GM12874 (cell line): ENCODE measurements at regions not wholly inside any gene's neighbourhood (a gene's known extent, or its start where the extent isn't known, plus 50 kb on each side); places are given as distances from the start of the nearest gene placed in this dataset.

Experiments used
- TF ChIP-seq, protein P1 (sequence below): IDR thresholded peaks from 2 replicates; pipeline ENCODE4 v1.5.1; 2011; ENCODE audit warnings: low read depth, mild to moderate bottlenecking, control low read depth, low read length, moderate library complexity; ENCODE audit not compliant: insufficient read depth

DNA sequence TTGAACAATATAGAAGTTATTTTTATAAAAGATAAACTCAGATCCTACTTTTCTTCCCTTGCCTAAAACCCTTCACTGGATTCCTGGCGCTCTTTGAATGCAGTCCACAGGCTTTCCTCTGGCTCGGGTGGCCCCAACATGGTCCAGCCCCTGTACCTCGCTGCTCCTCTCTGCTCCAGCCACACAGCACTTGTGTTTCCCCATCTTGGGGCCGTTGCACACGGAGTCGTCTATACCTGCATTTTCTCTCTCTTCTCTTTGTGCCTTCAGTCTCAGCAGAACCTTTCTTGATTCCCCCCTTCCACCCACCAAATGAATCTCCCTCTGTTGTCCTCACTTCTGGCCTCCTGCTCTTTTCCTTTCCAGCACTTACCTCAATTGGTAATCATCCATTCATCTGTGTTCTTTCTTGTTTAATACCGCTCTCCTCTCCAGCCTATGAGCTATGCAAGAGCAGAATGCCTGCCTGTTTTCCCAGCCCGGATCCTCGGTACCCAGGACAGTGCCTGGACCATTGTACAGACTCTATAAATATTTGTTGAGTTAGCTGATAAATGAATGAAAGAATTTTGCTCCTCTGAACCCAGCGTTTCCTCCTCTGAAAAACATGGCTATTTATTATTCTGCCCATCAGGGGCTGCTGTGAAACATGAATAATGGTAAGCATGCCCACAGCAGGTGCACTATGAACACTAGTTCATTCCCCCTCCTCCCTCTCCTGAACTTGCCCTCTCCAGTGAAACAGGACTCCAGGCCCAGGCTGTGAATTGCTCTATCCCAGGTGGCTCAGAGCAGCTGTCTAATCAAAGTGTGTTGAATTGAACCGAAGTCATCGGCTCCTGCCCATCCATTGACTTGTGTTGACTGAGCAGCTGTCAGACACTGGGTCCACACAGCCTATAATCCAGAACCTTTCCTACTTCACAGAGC, 266.9 kb downstream of the PTPRU start:
- TF ChIP-seq, protein P1, sequence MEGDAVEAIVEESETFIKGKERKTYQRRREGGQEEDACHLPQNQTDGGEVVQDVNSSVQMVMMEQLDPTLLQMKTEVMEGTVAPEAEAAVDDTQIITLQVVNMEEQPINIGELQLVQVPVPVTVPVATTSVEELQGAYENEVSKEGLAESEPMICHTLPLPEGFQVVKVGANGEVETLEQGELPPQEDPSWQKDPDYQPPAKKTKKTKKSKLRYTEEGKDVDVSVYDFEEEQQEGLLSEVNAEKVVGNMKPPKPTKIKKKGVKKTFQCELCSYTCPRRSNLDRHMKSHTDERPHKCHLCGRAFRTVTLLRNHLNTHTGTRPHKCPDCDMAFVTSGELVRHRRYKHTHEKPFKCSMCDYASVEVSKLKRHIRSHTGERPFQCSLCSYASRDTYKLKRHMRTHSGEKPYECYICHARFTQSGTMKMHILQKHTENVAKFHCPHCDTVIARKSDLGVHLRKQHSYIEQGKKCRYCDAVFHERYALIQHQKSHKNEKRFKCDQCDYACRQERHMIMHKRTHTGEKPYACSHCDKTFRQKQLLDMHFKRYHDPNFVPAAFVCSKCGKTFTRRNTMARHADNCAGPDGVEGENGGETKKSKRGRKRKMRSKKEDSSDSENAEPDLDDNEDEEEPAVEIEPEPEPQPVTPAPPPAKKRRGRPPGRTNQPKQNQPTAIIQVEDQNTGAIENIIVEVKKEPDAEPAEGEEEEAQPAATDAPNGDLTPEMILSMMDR, result no peak

DNA sequence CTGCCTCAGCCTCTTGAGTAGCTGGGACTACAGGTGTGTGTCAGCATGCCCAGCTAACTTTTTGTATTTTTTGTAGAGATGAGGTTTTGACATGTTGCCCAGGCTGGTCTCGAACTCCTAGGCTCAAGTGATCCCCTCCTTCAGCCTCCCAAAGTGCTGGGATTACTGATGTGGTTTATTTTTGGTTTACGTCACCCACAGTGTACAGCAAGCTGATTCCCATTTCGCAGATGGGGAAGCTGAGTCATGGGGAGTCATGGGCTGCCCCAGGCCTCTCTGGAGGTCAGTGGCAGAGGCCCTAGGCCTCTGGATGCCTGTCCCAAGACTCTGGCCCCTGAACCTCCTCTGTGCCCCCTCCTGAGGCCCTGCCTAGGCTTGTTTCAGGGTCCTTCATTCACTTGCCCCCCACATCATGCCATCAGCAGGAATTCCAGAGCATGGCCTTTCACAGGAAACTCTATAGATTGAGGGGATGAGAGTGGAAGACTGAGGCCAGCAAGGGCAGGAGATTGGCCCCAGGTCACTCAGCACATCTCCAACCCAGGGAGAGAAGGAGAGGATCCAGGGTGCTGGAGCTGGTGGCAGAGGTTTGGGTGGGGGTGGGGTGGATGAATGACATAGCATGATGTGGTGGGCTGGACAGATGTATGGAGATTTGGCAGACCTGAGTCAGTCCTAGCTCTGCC, 266.0 kb downstream of the PTPRU start:
- TF ChIP-seq, protein P1, result no peak

DNA sequence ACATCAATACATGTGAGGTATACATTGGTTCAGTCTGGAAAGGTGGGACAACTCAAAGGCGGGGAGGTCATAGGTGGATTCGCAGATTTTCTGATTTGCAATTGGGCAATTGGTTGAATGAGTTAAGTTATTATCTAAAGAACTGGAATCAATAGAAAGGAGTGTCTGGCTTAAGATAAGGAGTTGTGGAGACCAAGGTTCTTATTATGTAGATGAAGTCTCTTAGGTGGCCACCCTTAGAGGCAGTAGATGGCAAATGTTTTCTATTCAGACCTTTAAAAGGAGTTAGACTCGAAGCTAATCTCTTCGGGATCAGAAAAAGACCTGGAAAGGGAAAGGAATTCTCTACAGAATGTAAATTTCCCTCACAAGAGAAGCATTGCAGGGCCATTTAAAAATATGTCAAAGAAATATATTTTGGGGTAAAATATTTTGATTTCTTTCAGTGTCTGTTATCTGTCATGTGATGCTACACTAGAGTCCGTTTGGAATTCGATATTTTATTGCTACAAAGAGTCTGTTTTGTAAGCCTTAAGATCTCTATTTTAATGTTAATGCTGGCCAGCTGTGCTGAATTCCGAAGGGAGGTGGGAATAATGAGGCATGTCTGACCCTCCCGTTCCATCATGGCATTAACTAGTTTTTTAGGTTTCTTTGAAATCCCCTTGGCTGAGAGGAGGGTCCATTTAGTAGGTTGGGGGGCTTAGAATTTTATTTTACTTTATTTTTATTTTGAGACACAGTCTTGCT, 265.1 kb downstream of the PTPRU start:
- TF ChIP-seq, protein P1, result no peak

DNA sequence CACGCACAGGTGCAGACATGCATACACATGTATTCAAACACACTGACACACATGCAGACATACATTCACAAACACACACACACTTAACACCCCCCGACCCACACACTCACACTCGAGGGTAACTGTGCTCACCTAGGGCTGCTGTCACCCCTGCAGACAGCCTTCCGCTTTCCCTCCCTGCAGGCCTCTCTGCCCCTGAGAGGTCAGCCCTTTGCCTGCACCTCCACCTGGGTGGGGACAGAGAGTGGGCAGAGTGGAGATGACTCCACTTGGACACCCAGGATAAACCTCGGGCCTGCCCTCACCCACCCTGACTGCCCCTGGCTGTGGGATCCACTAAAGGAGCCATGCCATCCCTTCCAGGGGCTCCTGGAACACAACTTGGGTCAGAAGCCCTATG, 264.3 kb downstream of the PTPRU start:
- TF ChIP-seq, protein P1, result no peak

DNA sequence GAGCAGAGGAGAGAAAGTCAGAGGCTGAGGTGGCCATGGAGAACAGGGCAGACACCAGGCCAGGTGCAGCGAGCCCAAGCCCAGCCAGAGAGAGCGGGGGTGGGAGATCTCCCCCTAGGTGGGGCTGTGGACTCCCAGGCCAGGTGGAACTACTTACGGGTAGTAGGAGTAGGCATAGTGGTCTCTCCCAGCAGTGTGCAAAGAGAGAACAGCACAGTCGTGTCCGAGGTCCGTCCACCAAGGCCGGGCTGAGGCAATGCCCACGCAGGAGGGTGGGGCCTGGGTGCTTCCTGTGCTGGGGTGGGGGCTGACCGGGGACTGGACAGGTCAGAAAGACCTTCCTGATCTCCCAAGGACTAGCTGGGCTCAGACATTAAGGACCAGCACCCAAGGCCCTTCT, 263.7 kb downstream of the PTPRU start:
- TF ChIP-seq, protein P1, result no peak

DNA sequence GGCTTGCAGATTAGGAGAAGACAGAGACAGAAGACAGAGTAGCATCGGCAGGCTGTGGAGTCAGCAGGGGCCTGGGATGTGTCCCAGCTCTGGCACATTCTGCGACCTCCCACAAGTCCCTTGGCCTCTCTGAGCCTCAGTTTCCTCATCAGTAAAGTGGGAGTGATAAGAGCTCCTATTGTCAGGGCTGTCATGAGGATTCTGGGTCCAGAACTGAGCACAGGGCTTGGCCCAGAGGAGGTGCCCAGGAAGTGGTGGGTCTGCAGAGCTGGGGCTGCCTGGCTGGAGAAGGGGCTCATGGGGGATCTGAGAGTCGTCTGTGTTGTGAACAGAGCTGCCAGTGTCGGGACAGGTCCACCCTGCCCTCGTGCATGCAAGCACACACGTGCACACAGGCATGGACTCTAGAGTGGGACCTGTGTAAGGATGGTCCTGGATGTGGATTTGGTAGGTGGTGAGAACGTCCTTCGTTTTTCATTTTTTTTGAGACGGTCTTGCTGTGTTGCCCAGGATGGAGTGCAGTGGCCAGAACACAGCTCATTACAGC, 262.9 kb downstream of the PTPRU start:
- TF ChIP-seq, protein P1, result no peak
